Hematopoietic multipotent progenitor cell (in vitro differentiated cells): ENCODE measurements at regions not wholly inside any gene's neighbourhood (a gene's known extent, or its start where the extent isn't known, plus 50 kb on each side); places are given as distances from the start of the nearest gene placed in this dataset.
"Not testable (repeated sequence)": the region's sequence is repeated elsewhere in the genome, so short reads cannot be mapped to it uniquely, and the experiment has no call there.

ENCODE experiments used
- DNase-seq, 3 donors: peaks; one replicate each; pipeline ENCODE4 v3.0.0-alpha.2; 2011 to 2015; ENCODE audit warnings: low read depth in 2 of 3, low spot score in 2 of 3

GRCh38 chr10:120188950-120189349 lies 268.1 kb upstream of the PLPP4 start:
- DNase-seq: no peak

GRCh38 chr10:120195984-120196712 lies 260.9 kb upstream of the PLPP4 start:
- DNase-seq: no peak

GRCh38 chr10:120204877-120205276 lies 252.2 kb upstream of the PLPP4 start:
- DNase-seq: no peak

GRCh38 chr10:120205368-120206018 lies 251.5 kb upstream of the PLPP4 start:
- no peak for DNase-seq

GRCh38 chr10:120208488-120208887 lies 248.5 kb upstream of the PLPP4 start:
- DNase-seq: no peak

GRCh38 chr10:120209124-120209762 lies 247.8 kb upstream of the PLPP4 start:
- no peak for DNase-seq

GRCh38 chr10:120212275-120212674 lies 244.8 kb upstream of the PLPP4 start:
- no peak for DNase-seq

GRCh38 chr10:120213283-120213682 lies 243.7 kb upstream of the PLPP4 start:
- not testable (repeated sequence) for DNase-seq

GRCh38 chr10:120217736-120218135 lies 239.3 kb upstream of the PLPP4 start:
- DNase-seq: no peak

- peak in 2 of 3 donors; percentile 3 to 14 for DNase-seq
Measured at GRCh38 chr10:120221873-120222485, 235.0 kb upstream of the PLPP4 start.

GRCh38 chr10:120229641-120230040 lies 227.4 kb upstream of the PLPP4 start:
- no peak for DNase-seq

GRCh38 chr10:120239695-120240094 lies 217.3 kb upstream of the PLPP4 start:
- DNase-seq: not testable (repeated sequence)

- no peak for DNase-seq
Measured at GRCh38 chr10:120251821-120252442, 205.1 kb upstream of the PLPP4 start.

GRCh38 chr10:120253131-120253530 lies 203.9 kb upstream of the PLPP4 start:
- DNase-seq: no peak

GRCh38 chr10:120260456-120260855 lies 196.6 kb upstream of the PLPP4 start:
- no peak for DNase-seq

- DNase-seq: no peak
Measured at GRCh38 chr10:120262857-120263547, 194.0 kb upstream of the PLPP4 start.

GRCh38 chr10:120266022-120266421 lies 191.0 kb upstream of the PLPP4 start:
- no peak for DNase-seq

GRCh38 chr10:120270906-120271305 lies 186.1 kb upstream of the PLPP4 start:
- DNase-seq: no peak

- DNase-seq: no peak
Measured at GRCh38 chr10:120271696-120272095, 185.3 kb upstream of the PLPP4 start.

GRCh38 chr10:120272350-120272749 lies 184.7 kb upstream of the PLPP4 start:
- no peak for DNase-seq
